ENCODE measurements at regions not wholly inside any gene's neighbourhood (a gene's known extent, or its start where the extent isn't known, plus 50 kb on each side); places are given as distances from the start of the nearest gene placed in this dataset.
"Not testable (repeated sequence)": the region's sequence is repeated elsewhere in the genome, so short reads cannot be mapped to it uniquely, and the experiment has no call there.

DNA sequence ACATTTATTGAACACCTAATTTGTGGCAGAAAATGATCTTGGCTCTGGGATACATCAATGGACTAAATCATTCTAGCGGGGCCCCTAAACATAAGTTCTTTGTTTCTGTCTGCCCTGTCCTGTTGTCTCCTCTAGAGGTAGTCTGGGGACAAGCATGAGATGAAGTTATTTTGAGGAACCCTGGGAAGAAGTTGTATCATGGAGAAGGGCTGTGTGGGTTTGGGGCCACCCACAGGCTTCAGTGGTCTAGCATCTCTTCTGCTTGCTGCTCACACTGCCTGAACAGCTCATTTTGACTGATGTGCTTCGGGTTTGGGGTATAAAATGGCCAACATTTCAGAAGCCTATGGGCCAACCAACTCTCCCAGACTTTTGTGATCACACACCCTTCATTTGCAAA is 50.3 kb upstream of the OSBPL11 start:
- no peak for DNase-seq

DNA sequence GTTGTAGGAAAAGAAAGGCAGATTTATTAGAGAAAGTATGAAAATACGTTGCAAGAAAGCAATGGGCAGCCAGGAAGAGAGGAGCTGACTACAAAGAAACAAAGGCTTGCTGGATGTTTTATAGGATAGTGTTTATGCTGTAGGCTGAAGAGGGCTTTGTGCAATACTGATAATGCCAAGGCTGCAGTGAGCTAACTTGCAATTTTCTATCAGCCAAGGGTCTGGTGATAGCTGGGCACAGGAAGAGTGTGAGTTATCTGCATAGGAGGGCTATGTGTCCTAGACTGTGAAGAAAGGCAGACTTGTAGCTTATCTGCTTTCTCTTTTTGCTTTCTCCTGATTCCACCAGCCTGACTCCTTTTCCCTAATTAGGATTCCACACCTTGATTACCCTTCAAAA is 51.3 kb upstream of the OSBPL11 start:
- DNase-seq: no peak

DNA sequence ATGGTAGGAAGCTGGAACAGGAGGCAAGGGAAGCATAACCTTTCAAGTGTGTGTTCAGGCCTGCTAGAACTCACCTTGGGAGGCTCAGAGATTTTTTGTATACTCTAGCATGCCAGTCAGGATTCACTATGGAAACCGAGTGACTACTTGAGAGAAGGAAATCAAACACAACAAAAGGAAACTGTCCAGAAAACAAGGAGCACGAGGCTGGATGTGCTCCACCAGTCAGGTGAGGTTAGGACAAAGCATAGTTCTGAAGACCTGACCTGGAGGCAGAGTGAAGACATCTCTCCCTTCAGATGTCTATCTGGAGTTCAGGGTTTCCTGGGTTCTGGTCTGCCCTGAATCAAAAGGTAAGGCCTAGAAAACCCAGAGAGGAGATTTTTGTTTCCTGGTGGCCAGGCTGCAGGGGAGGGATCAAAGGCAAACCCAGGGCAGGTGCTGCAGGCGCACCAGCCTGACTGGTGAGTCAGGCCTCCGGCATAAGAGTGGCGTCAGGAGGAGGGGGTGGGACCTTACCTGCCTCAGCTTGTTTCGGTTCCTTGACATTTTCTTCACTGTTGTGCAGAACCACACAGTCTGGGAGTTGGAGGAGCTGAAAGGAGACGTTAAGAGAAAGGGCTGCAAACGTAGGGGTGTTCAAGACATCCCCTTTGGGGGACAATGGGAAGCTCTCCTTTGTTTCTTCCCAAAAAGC is 52.2 kb upstream of the OSBPL11 start:
- no peak for DNase-seq

DNA sequence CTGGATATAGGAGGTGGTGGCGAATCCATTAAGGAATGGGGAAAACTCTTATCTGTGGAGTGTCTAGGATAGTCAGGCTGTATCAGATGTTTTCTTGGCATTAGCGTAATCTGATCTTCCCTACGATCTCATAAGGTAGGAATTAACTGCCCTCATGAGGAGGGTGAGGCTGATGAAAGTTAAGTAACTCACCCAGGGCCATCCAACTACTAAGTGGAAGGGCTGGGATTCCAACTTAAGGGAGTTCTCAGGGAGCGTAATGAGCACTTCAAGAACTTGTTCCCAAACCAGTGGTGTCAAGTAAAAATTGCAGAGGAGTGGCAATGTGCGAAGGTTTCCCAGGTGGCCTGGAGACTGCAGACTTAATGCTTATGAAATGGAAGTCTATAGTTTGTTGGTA is 55.9 kb upstream of the OSBPL11 start:
- DNase-seq: no peak

DNA sequence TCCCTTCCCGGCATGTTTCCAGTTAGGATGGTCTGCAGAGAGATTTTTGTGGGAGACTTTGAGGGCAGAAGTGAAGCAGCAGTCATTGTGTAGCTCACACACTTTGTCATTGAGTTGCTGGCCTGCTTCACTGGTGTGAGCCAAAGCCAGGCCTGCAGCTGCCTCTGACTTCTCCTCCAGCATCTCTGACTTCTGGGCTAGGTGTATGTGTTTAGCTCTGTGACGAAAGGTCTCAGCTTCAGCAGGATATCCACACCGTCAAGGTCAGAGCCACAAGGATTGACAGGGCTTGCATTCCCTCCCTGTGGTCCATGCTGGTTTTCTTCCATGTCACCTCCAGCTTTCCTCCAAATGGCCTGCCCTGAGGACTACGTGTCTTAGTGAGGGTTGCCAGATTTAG is 57.1 kb upstream of the OSBPL11 start:
- no peak for DNase-seq

DNA sequence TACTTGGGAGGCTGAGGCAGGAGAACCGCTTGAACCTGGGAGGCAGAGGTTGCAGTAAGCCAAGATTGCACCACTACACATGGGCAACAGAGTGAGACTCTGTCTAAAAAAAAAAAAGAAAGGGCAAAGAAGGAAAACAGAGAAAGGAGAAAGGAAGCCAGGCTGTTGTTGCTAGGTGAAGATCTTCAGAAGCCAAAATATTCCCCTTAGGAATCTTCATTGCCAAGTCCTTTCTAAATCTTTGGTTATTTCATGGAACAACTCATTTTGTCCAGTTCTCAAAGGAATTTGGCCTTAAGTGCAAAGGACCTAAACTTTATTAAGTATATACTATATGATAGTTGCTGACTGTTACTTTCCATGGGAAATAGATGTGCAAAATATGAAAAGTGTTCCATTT is 59.2 kb upstream of the OSBPL11 start:
- no peak for DNase-seq

DNA sequence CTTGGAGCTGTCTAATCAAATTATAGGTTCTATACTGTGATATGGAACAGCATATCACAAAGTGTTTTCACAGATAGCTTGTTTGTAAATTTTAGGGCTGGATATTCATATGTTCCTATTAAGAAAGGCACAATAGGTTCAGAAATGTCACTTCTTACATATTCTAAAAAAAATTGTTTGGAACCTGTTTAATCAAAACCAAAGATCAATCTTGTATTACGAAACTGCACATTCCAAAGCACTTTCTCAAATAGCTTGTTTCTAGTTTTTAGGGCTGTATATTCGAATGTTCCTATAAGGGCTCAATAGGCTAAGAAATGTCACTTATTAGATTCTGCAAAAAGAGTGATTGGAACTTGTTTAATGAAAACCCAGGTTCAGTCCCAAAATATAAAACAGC is 67.4 kb upstream of the OSBPL11 start:
- DNase-seq: no peak

DNA sequence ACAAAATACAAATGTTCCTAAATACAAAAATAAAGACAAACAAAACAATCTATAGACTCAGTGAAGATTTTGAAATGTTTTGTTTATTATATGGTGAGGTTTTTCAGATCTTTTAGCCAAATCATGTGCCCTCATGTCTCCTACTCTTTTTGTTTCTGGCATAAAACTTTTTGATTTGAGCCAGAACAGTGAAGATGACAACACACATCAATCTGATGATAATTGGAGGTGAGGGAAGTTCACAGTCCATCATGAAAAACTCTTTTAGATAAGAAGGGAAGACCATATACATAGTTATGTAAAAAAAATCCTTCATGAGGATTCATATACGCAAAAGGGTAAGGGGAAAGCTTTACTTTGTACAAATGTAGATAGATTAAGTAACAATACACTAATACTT is 75.1 kb upstream of the OSBPL11 start:
- DNase-seq: no peak

DNA sequence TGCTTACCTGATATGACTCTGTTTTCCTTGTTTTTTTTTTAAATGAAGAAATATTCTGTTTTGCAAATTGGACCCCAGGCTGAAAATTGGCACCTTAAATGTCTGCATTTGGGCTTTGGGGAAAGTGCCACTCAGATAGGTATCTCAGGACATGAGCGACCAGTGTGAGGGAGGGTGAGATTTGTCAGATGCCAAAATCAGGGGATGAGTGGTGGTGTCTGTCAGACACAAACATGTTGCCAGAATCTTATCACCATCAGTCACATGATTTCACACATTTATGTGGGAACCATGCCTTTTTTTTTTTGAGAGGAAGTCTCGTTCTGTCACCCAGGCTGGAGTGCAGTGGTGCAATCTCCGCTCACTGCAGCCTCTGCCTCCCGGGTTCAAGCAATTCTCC is 75.6 kb upstream of the OSBPL11 start:
- no peak for DNase-seq

DNA sequence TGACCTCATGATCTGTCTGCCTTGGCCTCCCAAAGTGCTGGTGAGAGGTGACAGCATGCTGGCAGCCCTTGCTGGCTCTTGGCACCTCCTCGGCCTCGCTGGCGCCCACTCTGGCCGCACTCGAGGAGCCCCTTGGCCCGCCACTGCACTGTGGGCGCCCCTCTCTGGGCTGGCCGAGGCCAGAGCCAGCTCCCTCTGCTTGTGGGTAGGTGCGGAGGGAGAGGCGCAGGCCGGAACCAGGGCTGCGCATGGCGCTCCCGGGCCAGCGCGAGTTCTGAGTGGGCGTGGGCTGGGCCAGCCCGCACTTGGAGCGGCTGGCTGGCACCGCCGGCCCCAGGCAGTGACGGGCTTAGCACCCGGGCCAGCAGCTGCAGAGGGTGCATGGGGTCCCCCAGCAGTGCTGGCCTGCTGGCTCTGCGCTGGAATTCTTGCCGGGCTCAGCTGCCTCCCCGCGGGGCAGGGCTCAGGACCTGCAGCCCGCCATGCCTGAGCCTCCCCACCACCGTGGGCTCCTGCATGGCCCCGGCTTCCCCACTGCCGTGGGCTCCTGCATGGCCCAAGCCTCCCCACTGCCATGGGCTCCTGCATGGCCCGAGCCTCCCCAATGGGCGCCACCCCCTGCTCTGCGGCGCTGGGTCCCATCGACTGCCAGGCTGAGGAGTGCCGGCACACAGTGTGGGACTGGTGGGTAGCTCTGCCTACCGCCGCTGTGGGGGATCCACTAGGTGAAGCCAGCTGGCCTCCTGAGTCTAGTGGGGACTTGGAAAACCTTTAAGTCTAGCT is 76.4 kb upstream of the OSBPL11 start:
- no peak for DNase-seq

DNA sequence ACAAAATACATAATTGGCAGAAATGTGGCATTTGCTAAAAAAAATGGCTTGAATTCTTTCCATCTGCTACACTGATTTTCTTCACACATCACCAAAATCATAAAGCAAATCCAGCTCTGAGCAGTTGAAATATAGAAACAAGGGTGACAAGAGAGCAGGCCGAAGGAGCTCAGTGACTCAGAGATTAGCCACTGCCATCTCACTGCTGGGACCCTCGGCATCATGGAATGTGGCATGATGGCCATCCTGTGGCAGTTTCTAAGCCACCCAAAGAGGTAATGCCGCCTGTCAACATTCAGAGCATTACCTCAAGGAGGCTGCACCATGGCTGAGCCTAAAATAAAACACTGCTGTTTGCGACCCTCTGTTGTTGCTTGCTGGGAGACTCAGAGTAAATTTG is 80.5 kb upstream of the OSBPL11 start:
- no peak for DNase-seq

DNA sequence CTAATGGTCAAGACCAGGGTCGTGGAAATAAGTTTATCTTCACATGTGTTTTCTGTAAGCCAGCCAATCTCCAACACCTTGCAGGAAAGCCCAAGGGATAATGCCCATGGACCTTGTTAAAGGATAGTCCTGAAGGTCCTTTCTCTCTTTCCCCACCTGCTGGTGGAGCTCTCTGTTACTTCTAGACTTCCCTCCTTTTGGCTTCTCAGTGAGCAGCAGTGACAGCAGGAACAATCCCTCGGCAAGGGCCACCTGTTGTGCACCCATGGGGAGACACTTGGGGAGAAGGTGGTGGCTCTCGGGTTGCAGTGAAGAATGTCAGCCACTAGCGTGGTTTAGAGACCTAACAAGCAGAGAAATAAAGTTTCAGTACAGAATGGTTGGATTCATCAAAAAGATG is 84.0 kb upstream of the OSBPL11 start:
- DNase-seq: no peak

DNA sequence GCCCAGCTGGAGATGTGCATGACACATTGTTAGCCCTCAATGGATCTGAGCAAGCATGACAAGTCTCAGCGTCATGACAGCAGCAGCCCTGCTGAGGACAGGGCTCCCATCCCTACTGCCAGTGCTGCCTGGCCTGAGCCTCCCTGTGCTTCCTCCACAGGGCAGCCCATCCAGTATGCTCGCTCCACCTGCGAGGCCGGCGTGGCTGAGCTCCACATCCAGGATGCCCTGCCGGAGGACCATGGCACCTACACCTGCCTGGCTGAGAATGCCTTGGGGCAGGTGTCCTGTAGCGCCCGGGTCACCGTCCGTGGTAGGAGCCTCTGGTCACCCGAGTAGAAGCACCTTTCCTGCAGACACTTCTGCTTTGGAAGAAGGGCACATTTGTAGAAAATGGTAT is 85.8 kb upstream of the OSBPL11 start:
- no peak for DNase-seq

DNA sequence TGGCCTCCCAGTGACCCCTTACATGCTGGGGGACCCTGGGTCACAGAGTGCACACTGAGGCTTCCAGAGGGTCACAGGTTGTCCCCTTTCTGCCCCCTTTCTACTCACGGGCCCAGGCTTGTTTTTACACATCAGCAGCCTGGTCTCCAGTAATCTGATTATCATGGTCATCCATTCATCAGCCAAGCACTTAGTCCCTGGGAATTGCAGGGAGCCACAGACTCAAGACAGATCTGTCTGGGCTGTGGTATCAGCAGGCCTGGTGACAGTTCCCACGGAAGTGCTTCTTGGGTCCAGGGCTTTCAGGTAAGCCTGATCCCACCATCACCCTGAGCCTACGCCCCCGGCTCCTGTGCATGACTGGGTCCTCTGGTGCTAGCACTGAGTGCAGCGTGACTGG is 86.6 kb upstream of the OSBPL11 start:
- DNase-seq: not testable (repeated sequence)

DNA sequence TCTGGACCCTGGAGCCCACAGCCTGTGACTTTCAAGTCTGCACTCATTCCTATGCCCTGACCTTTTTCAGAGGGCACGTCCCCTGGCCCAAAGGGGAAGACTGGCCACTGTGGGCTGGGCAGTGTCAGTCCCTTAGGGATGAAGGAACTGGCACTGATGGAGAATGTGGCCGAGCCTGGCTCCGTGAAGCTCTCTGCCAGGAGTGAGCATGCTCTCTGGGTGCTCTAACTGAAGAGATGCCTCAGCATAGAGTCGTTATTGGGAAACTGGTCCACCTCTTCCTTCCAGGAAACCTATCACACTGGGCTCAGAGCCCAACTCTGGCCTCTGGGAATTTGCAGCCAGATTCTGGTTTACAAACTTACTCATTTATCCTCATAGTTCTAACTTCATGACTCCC is 87.3 kb upstream of the OSBPL11 start:
- DNase-seq: not testable (repeated sequence)

DNA sequence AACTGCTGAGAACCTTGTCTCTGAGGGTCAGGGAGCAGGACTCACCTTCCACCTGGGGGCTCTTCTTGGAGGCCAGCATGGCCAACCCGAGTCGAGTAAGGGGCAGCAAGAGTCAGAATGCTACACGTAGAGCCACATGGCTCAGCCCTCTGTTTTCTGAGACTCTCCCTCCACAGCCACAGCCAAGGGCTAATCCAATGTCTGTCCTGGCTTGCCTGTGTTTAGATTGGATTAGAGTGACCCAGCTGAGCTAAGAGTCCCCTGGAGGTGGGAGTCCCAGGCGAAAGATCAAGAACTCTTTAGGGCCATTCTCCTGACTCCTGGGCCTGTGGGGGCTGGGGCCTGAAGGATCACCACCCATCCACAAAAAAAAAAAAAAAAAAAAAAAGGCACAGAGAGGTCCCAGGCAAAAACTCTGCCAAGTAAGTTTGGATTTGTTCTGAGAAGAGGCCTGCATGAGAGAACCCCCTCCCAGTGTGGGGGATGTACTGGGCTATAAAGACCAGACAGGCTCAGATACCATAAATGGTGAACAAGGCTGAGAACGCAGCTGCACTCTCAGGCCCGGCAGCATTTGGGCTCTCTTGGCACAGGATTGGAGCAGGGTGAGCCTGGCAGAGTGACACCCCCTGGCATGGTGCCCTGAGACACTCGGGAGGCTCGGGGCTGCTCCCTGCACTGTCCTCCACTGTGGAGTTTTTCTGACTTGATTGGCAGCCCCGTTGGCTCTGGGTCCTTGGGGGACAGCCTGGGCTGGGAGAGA is 88.0 kb upstream of the OSBPL11 start:
- DNase-seq: no peak

DNA sequence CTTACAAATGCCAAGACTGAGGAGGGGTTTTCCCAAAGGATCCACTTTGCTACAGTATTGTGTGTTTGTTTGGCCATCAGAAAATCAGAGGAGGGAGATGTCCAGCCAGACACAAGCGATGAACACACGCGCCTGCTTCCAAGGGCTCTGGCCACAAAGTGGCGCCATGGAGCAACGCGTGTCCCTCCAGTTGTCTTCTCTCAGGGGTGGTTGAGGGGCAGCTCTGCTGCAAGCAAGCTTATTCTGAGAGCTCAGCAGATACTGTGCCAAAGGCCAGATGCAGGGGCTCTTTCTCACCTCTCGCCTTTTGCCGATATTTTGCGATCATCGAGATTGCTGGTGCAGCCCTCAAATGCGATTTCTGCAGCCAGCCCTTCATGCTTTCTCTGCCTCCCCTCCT is 88.9 kb upstream of the OSBPL11 start:
- no peak for DNase-seq

DNA sequence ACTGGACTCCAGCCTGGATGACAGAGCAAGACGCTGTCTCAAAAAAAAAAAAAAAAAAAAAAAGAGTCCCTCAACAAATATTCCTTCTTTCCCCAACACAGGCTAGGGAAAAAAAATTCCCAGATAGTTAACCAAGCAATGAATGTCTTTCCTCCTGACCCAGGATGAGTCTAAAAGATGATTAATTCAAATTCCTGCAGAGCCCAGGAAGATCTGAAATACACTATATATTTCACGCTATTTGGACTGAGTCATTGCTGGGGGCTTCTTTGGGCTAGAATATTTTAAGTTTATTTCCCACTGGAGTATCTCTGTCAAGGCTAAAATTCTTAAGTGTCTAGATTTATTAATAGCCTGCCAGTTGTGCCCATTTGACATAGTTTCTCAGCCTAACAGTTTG is 90.4 kb upstream of the OSBPL11 start:
- DNase-seq: not testable (repeated sequence)

DNA sequence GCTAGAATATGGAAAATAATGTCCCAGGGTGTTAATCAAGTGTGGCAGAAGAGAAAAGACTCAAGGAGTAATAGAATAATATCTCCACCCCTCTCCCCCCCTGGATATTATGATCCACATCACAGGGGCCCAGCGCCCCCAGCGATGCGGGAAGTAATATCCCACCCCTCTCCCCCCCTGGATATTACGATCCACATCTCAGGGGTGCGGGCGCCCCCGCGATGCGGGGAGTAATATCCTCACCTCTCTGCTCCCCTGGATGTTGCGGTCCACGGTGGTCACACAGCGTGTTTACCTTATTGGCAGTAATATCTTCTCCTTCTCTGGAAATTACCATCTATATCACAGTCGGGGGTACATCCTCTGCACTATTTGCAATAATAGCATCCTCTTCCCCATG is 97.1 kb upstream of the OSBPL11 start:
- no peak for DNase-seq

DNA sequence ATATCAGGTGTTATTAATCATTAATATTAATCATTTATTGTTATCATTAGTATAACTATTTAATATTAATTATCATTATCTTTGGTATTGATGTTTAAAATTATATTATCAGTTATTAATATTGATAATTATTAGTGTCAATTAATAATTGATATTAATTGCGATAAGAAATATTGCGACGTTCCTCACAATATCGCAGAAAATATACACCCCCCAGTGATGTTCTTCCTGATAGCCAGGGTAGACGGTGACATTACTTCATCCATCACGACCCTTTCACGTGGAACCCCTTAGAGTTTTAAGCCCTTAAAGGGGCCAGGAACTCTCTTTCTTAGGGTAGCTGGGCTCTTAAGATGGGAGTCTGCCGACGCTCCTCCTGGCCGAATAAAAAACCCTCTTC is 98.6 kb upstream of the OSBPL11 start:
- no peak for DNase-seq

DNA sequence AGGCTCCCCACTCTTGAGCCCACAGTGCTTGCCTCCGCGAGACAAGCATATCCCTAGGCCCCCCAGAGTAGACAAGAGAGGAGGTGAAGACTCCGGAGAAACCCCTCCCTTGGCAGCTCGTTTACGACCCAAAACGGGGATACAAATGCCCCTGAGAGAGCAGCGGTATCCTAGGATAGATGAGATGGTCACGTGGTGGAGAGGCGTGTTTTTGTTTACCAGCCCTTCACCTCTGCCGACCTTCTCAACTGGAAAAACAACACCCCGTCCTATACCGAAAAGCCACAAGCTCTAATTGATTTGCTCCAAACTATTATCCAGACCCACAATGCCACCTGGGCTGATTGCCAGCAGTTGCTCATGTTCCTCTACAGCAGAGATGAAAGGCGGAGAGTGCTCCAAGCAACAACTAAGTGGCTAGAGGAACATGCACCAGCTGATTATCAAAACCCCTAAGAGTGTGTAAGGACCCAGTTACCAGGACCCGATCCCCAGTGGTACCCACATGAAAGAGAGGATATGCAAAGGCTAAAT is 99.5 kb upstream of the OSBPL11 start:
- DNase-seq: no peak

DNA sequence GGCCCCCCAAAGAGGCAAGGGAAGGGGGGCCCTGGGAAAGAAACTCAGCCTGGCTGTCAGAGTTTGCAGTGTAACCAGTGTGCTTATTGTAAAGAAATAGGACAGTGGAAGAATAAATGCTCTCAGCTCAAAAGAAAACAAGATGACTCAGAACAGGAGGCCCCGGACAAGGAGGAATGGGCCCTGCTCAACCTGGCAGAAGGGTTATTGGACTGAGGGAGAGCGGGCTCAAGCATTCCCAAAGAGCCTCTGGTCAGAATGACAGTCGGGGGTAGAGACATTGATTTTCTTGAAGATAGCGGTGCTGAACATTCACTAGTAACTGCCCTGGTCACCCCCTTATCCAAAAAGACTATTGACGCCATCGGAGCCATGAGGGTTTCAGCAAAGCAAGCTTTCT is 100.4 kb upstream of the OSBPL11 start:
- DNase-seq: no peak

DNA sequence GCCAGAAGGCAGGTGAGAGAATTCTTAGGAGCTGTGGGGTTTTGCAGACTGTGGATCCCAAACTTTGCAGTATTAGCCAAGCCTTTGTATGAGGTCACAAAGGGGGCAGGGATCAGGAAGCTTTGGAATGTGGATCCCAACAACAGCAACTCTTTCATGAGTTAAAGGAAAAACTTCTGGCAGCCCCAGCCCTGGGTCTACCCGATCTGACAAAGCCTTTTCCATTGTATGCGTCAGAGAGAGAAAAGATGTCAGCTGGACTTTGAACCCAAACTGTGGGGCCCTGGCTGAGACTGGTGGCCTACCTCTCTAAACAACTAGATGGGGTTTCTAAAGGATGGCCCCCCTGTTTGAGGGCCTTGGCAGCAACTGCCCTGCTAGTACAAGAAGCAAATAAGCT is 101.8 kb upstream of the OSBPL11 start:
- not testable (repeated sequence) for DNase-seq
